RCC 7860 (cell line): ENCODE measurements at regions not wholly inside any gene's neighbourhood (a gene's known extent, or its start where the extent isn't known, plus 50 kb on each side); places are given as distances from the start of the nearest gene placed in this dataset.
"Not testable (repeated sequence)": the region's sequence is repeated elsewhere in the genome, so short reads cannot be mapped to it uniquely, and the experiment has no call there.

Experiments used
- DNase-seq: peaks from one replicate; pipeline ENCODE4 v3.0.0-alpha.2; 2015; ENCODE audit warnings: low spot score
- FAIRE-seq: peaks from 2 replicates; lab custom pipeline; 2012; peaks lifted over from hg19 to GRCh38; lab: Jason Lieb, UNC

GRCh38 chr5:114957384-114957783 is 212.3 kb downstream of the TRIM36 start:
- FAIRE-seq, result no peak

DNA sequence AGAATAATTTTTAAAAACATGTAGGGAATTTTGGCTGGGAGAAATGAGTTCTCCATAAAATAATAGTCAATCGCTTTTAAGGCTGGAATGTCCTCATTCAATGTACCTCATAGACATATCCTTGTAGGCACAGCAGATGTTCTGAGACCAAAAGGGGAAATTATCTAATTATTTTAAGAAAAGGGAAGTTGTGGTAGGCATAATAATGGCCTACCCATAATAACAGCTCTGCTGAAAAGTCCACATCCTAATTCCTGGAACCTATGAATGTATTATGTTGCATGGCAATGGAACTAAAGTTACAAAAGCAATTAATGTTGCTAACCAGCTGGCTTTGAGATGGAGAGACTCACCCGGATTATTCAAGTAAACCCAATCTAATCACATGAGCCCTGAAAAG is 216.1 kb downstream of the TRIM36 start:
- DNase-seq (no peak), FAIRE-seq (no peak)

More at GRCh38 chr5:114957384-114957783, 212.3 kb downstream of the TRIM36 start:
- no peak for DNase-seq

DNA sequence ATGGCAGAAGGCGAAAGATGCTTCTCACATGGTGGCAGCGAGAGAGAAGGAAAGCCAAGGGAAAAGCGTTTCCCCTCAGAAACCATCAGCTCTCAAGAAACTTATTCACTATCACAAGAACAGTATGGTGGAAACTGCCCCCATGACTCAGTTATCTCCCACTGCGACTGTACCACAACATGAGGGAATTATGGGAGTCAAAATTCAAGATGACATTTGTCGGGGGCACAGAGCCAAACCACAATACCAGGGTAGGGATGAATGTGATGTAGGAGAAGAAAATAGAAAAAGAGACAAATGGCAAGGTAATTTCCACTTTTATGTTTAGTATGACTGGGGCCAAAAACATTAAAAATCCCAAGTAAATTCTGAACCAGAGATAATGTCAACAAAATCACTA is 216.8 kb downstream of the TRIM36 start:
- FAIRE-seq (no peak), DNase-seq (no peak)

- no peak for DNase-seq
- FAIRE-seq, result no peak
These were observed 220.0 kb downstream of the TRIM36 start for GRCh38 chr5:114949756-114950155.

DNA sequence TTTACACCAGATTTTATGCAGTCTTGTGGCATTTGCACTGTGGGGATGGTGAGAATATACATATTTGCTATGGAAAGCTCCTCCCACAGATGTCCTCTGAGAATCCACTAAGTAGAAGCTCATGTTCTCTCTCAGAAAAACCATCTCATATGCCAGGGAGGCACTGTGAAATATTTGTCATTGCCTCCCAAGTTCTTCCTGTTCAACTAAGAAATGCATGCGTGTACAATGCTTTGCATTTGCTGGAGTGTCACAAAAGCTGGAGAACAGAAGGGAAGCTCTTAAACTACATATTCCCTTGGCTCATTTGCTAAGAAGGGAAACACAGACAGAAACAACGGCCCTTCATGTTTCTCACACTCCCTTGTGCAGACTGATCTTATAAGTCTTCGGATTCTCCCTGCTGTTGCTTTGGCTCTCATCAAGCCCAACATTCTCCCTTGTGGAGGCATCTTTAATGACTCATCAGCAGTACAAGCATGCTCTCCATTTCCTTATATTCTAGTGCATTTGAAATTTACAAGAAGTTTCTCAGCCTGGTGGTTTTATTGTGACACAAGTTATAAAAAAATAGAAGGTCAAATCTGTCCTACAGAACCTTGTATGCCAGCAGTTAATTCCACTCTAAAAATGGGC is 220.6 kb downstream of the TRIM36 start:
- FAIRE-seq, result no peak
- DNase-seq, result no peak

DNA sequence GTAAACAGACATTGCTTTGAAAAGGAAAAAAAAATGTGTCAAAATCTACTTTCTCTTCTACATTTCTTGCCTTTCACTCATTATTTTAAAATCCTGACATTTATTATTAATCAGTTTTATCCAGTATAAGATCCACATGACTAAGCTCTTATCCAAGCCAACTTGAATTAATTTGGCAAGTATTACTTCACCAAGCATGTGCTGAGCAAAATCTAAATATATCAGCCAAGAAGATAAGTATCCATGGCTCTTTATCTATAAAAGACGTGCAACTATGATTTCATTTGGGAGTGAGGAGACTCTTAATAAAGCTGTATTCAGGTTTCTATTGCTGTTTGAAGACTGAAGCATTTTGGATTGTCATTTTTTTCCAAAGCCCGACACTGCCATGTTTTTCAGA is 221.3 kb downstream of the TRIM36 start:
- FAIRE-seq (no peak), DNase-seq (no peak)

DNA sequence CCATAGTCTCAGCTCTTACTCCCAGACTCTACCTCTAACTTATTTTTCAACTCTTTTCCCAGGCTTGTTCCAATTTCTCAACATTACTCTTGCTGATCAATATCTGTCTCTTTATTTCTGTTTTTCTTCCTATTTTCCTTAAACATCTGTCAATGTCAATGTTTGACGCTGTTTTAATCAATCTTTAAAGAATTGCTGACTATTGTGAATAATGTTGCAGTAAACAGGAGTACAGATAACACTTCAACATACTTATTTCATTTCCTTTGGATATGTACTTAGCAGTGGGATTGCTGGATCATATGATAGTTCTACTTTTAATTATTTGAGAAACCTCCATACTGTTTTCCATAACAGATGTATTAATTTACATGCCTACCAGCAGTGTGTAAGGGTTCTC is 229.0 kb downstream of the TRIM36 start:
- no peak for FAIRE-seq
- no peak for DNase-seq

DNA sequence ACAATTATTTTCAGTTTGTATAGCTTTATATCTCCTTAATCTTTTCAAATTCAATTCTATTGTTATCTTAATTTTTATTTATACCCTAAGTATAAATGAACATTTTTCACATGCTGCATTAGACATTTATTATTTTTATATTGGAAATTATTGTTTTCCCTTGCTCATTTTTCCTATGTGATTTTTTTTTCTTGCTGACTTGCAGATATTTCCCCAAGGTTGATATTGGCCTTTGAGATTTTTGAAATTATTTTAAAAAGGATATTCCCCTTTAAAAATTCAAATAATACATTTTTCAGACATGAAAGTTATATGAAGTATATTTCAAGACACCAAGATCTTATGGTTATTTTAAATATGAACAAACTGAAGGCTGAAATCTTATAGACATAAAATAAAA is 234.2 kb downstream of the TRIM36 start:
- FAIRE-seq, result no peak

GRCh38 chr5:114928644-114929462 is 240.9 kb downstream of the TRIM36 start:
- FAIRE-seq (no peak), DNase-seq (no peak)

More for the DNA sequence above, 234.2 kb downstream of the TRIM36 start:
- DNase-seq, result no peak

DNA sequence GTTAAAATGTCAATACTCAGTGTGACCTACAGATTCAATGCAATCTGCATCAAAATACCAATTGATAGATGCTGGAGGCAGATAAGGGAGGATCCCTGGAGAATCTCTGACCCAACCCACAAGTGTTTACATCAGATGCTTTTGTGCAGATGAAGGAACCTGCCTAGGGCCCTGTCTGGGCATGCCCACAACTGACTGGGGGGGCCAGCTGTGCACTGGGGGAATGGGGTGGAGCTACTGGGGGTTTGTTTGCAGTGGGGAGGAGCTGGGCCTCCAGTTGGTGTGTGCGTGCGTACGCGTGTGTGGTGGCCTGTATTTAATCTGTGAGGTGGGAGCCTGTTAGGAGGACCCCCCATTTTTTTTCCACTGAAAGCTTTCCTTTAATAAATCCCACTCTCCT is 244.9 kb downstream of the TRIM36 start:
- DNase-seq, result no peak
- FAIRE-seq, result no peak

DNA sequence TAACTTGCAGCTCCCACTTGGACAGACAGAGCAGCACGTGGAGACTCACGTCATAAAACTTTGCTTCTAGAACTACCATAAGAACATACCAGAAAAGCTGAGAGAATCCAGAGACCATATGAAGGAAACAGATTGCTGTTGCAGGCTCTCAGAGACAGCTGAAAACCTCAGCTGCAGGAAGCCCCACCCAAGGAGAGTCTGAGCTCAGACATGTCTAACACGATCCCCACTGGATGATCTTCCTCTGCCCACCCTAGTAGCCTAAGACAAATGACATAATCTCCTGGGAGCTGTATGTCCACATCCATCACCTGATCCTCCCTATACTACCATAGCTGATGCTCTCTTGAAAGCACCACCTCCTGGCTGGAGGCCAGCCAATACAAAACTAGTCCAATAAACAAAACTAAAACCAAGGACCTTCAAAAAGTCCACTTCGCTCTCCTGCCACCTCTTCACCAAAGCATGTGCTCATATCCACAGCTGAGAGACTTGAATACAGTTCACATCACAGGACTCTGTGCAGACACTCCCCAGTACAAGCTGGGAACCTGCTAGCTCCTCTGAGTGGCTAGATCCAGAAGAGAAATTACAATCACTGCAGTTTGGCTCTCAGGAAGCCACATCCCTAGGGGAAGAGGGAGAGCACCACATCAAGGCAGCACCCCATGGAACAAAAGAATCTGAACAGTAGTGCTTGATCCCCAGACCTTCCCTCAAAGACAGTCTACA is 257.4 kb downstream of the TRIM36 start:
- FAIRE-seq (no peak), DNase-seq (no peak)

GRCh38 chr5:114910727-114911126 is 259.0 kb downstream of the TRIM36 start:
- DNase-seq, result no peak
- no peak for FAIRE-seq

DNA sequence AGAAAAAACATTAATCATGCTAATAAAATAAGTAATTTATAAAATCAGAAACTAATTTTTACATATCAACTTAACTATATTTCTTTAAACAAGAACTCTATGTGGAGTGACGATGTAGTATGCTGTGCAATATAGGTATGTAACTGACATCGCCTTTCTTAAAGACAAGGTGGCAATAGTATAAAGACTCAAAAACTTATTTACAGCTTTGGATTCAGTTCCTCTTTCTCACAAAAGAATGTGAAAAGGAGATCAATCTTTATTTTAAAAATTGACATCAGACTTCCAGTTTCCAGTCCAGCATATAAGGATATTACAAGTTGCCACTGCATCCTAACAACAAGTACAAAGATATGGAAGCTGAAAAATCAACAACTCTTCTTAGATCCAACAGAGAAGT is 260.3 kb downstream of the TRIM36 start:
- FAIRE-seq (no peak), DNase-seq (no peak)

DNA sequence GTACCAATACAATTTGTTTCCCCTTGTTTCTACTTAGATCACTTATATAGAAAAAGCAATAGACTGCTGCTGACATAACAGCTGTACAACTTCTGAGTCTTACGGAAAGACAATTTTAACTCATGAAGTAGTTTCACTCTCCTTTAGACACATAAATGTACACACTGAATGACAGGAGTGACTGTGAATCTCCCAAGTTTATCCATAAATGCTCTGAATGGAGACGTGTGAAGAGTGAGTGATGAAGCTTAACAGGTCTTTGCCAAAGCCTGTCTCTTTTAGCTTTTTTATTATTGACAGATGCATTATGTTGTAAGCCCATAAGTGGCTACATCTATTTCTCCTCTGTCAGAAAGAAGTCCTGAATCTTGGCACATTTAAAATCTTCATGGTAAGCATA is 265.9 kb downstream of the TRIM36 start:
- DNase-seq (no peak), FAIRE-seq (no peak)

DNA sequence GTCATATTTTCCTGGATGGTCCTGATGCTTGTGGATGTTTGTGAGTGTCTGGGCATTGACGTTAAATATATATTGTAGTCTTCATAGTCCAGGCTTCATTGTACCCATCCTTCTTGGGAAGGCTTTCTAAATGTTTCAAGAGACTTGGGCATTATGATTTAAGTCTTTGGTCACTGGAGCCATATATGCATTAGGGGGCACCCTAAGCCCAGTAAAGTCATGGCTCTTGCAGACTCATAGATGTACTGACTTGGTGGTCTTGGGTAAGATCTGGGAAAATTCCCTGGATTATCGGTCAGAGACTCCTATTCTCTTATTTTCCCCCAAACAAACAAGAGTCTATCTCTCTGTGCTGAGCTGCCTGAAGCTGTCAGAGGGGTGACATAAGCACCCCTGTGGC is 271.1 kb downstream of the TRIM36 start:
- no peak for DNase-seq
- FAIRE-seq, result no peak

DNA sequence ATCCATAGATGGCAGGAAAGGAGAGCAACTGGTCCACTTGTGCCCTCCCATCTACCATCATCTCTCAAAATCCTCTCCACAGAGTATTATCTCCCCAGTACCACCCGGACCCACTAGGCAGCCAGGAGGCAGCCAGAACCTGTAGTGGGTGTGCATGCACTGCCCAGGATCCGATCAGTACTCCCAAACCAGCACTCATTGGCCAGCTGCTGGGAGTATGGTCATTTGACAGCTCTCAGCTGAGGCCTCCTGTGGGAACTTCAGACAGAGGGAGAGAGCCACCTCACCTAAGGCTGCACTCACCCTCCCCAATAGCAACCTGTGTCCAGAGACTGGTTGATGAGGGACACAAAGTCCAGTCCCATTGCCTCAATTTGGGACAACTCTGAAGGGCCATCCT is 286.0 kb downstream of the TRIM36 start:
- FAIRE-seq (no peak), DNase-seq (no peak)

GRCh38 chr5:114859438-114859735 is 310.3 kb downstream of the TRIM36 start:
- FAIRE-seq (no peak), DNase-seq (no peak)

- FAIRE-seq, result no peak
- no peak for DNase-seq
These were observed 310.9 kb downstream of the TRIM36 start for GRCh38 chr5:114858665-114859437.

DNA sequence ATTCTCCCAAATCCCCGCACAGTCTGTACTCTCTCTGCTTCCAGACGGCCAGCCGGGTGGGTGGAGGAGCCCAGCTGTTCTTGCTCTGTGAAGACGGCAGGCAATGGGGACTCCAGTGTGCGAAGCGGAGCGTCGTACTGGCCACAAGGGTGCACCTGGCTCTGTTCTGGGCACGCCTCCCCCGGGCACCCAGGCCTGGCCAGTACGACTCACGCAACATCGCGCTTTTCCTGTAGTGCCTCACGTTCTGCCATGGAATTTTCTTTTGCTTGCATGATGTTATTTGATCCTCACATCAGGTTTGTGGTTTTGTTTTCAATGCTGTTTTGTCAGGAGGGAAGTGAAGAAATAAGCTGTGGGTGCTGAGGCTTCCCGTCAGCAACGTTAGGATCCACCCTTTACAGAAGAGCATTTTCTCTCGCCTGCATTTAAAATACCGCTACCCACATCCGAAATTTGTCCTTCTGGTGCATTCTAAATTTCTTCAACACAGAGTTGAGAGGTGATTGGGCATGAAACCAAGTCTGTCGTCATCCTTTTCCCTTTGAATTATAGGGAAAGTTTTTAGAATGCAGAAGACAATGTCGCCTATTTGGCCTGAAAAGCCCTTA is 311.7 kb downstream of the TRIM36 start:
- FAIRE-seq (no peak), DNase-seq (no peak)

GRCh38 chr5:114844711-114845110 is 325.0 kb downstream of the TRIM36 start:
- FAIRE-seq, result not testable (repeated sequence)

DNA sequence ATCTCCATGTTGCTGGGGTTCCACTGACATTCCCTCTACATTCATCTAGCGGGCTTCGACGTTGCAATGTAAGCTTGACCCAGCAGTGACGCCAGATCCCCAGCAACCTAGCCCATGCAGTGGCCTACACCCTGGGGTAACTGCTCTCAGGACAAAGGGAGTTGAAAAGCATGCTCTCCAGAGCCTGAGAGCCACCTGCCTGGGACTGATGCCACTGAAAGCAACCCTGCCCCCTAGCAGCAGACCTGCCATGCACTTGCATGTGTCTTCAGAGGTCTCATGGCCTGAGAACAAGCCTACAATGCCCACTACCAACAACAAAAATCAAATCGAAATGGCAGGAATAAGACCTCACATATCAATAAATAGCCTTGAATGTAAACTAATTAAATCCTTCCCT is 330.3 kb downstream of the TRIM36 start:
- FAIRE-seq (no peak), DNase-seq (no peak)

More at GRCh38 chr5:114844711-114845110, 325.0 kb downstream of the TRIM36 start:
- not testable (repeated sequence) for DNase-seq
